ENCODE measurements at regions not wholly inside any gene's neighbourhood (a gene's known extent, or its start where the extent isn't known, plus 50 kb on each side); places are given as distances from the start of the nearest gene placed in this dataset.

GRCh38 chr4:66920514-66920913, 624.8 kb downstream of the CENPC start:
- no peak for TF ChIP-seq CTCF (conservative IDR thresholded peaks at IDR 0.05)
- H3K27ac ChIP-seq = no peak overlapping the region

DNA sequence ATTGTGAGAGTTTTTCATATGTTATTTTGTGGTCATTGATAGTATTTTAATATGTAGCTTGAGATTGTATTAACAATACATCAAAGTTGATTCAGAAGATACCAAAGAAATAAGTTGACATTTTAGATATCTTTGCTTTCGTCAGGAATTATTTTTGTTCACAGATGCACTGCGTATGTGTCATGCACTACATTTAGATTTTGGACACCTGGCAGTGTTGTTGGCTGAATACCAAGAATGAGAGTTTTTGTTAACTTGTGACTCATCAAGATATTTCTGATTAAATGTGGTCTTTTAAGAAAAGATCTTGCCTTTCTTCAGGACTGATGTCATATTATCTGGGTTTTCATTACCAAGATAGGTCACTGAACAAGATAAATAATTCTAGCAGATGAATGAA, 633.4 kb downstream of the CENPC start:
- H3K27ac ChIP-seq = no peak overlapping the region
- TF ChIP-seq CTCF (conservative IDR thresholded peaks at IDR 0.05) = no peak

DNA sequence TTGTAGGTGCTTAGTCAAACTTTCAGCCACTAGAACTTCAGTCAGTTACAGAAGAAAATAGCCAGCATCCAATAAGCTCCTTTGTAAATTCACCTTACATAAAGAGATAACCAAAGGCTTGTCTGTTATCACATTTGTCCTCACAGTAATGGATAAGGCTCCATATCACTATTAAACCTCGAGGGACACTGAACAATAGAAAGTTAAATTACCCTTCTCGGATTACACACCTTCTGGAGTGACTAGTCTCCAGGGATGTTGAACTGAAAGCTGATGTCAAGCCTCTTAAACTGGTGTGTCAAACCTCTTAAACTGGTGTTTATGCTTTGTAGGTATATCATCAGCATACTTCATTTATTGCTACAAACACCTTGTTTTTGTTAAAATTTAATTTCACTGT, 639.0 kb downstream of the CENPC start:
- TF ChIP-seq CTCF (conservative IDR thresholded peaks at IDR 0.05) = no peak
- no peak overlapping the region for H3K27ac ChIP-seq

DNA sequence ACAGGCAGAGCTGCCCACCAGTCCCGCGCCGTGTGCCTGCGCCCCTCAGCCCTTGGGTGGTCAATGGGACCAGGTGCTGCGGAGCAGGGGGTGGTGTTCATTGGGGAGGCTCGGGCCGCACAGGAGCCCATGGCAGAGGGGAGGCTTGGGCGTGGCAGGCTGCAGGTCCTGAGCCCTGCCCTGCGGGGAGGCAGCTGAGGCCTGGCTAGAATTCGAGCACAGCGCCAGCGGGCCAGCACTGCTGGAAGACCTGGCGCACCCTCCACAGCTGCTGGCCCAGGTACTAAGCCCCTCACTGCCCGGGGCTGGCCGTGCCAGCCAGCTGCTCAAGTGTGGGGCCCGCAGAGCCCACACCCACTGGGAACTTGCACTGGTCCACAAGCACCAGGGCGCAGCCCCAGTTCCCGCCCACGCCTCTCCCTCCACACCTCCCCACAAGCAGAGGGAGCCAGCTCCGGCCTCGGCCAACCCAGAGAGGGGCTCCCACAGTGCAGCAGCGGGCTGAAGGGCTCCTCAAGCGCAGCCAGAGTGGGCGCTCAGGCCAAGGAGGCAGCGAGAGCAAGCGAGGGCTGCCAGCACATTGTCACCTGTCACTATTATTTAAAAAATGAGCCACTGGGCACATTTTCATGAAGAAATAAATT, 645.8 kb downstream of the CENPC start:
- no peak for TF ChIP-seq CTCF (conservative IDR thresholded peaks at IDR 0.05)
- no peak overlapping the region for H3K27ac ChIP-seq

- no peak overlapping the region for H3K27ac ChIP-seq
- no peak for TF ChIP-seq CTCF (conservative IDR thresholded peaks at IDR 0.05)
Observed at GRCh38 chr4:66893807-66894206, 651.5 kb downstream of the CENPC start.

DNA sequence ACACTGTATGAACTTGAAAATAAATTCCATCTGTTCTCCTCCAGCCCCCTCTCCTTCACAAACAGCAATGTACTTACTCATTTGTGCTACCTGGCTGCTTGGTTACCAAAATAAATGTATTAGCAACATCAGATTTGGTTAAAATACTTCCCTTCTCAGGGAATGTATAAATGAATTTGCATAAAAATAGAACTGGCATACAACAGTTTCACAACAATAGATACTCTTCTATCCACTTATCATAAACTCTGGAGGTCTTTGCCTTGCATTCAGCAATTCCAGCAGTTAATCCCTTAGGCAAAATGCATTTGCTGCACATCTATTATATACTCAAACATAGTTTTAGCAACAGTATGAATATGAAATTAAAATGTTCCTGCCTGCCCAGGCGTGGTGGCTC, 658.2 kb downstream of the CENPC start:
- TF ChIP-seq CTCF (conservative IDR thresholded peaks at IDR 0.05) = no peak
- no peak overlapping the region for H3K27ac ChIP-seq

- no peak for TF ChIP-seq CTCF (conservative IDR thresholded peaks at IDR 0.05)
- no peak overlapping the region for H3K27ac ChIP-seq
Observed at GRCh38 chr4:66885501-66886165, 659.7 kb downstream of the CENPC start.
